MM.1S (cell line): ENCODE measurements at regions not wholly inside any gene's neighbourhood (a gene's known extent, or its start where the extent isn't known, plus 50 kb on each side); places are given as distances from the start of the nearest gene placed in this dataset.

Source experiments
- CTCF ChIP-seq: fragments of 300-600 bp; sonication (generic); IDR thresholded peaks from 2 replicates; pipeline ENCODE4 v1.5.1; 2016; ENCODE audit warnings: antibody characterized with exemption, low read length, mixed read lengths
- EZH2 ChIP-seq: fragments of 300-600 bp; sonication (generic); optimal IDR thresholded peaks from 2 replicates; pipeline ENCODE3; 2017; ENCODE audit warnings: low read depth, mild to moderate bottlenecking, antibody characterized with exemption, low read length, mixed read lengths

GRCh38 chr6:41418741-41419140, 83.3 kb downstream of the NCR2 start:
- TF ChIP-seq CTCF: no peak
- TF ChIP-seq EZH2: no peak
